Peyer's patch (tissue), 4 donors: ENCODE measurements at regions not wholly inside any gene's neighbourhood (a gene's known extent, or its start where the extent isn't known, plus 50 kb on each side); places are given as distances from the start of the nearest gene placed in this dataset.

ENCODE experiments used
- DNase-seq, 3 donors: peaks; one replicate each; pipeline ENCODE4 v3.0.0-alpha.2; 2017 to 2019
- H3K27ac ChIP-seq, 4 donors: fragments of 200-600 bp; sonication (generic); one replicate each; pipeline ENCODE4 v1.5.1; 2016 to 2019
- H3K27me3 ChIP-seq, 2 donors: fragments of 200-600 bp; sonication (generic); one replicate each; pipeline ENCODE4 v1.5.1; 2019
- H3K36me3 ChIP-seq, 3 donors: fragments of 200-600 bp; sonication (generic); one replicate each; pipeline ENCODE4 v1.5.1; 2016 to 2019
- H3K4me1 ChIP-seq, 4 donors: fragments of 200-600 bp; sonication (generic); one replicate each; pipeline ENCODE4 v1.5.1; 2016 to 2019
- H3K4me3 ChIP-seq, 4 donors: fragments of 200-600 bp; sonication (generic); 1 replicate in 3 of 4; 2 replicates in 1 of 4; pipeline ENCODE4 v1.5.1; 2016 to 2019; ENCODE audit warnings: mild to moderate bottlenecking in 1 of 4
- H3K9me3 ChIP-seq, 4 donors: fragments of 200-600 bp; sonication (generic); one replicate each; pipeline ENCODE4 v1.5.1; 2016 to 2019; ENCODE audit warnings: mild to moderate bottlenecking in 1 of 4
- CTCF ChIP-seq, 6 experiments: fragments of 450-650 bp in 4 of 6; fragments of 200-600 bp in 2 of 6; sonication (generic) in 1 of 6; IDR thresholded peaks; one replicate each; pipeline ENCODE4 v1.5.1; 2017 to 2019; ENCODE audit warnings: antibody characterized with exemption in 6 of 6, mild to moderate bottlenecking in 3 of 6, moderate library complexity in 1 of 6
- POLR2A ChIP-seq, 2 donors: fragments of 450-650 bp; IDR thresholded peaks; one replicate each; pipeline ENCODE4 v1.5.1; 2017; ENCODE audit warnings: antibody characterized with exemption in 2 of 2, mild to moderate bottlenecking in 2 of 2, moderate library complexity in 2 of 2

GRCh38 chr20:50312002-50312681 lies 121.5 kb downstream of the CEBPB start:
- no peak for DNase-seq
- Histone ChIP-seq H3K9me3 (no peaks in the 10 kb centered on the region), H3K27me3 (no peaks in the 10 kb centered on the region), H3K27ac (peak overlapping the region; percentile 49 to 95 (median 61)), H3K4me3 (no peak overlapping the region), H3K4me1 (peaks cover 0 to 17% (median under 1%) of the 10 kb centered on the region in 4 donors), H3K36me3 (no peaks in the 10 kb centered on the region)
- TF ChIP-seq CTCF (IDR thresholded peaks at IDR 0.05) (no peak), POLR2A (IDR thresholded peaks at IDR 0.05) (no peak)

GRCh38 chr20:50312682-50313521 lies 122.3 kb downstream of the CEBPB start:
- H3K27me3 ChIP-seq: no peaks in the 10 kb centered on the region
- H3K27ac ChIP-seq: peak overlapping the region; percentile 49 to 95 (median 61)
- H3K36me3 ChIP-seq: no peaks in the 10 kb centered on the region
- DNase-seq: peak in 1 of 3 donors; percentile 72
- H3K4me3 ChIP-seq: no peak overlapping the region
- TF ChIP-seq CTCF (IDR thresholded peaks at IDR 0.05): no peak
- no peak for TF ChIP-seq POLR2A (IDR thresholded peaks at IDR 0.05)
- peaks cover 0 to 16% (median 0%) of the 10 kb centered on the region in 4 donors for H3K4me1 ChIP-seq
- no peaks in the 10 kb centered on the region for H3K9me3 ChIP-seq

DNA sequence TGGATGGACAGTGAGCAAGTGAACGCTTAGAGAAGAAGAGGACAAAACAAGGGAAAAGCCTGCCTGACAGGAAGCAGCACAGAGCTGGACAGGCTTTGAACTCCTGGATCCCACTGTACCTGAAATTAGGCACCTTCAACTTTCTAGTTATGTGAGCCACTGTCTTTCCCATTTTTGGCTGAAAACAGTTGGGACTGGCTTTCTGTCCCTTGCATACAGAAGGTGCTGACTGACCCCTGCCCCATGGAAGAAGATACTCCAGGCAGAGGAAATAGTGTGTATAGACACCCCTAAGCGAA lies 122.8 kb downstream of the CEBPB start:
- no peak for TF ChIP-seq CTCF (IDR thresholded peaks at IDR 0.05)
- TF ChIP-seq POLR2A (IDR thresholded peaks at IDR 0.05): no peak
- H3K4me1 ChIP-seq: peaks cover 0 to 11% (median 0%) of the 10 kb centered on the region in 4 donors
- DNase-seq: no peak

DNA sequence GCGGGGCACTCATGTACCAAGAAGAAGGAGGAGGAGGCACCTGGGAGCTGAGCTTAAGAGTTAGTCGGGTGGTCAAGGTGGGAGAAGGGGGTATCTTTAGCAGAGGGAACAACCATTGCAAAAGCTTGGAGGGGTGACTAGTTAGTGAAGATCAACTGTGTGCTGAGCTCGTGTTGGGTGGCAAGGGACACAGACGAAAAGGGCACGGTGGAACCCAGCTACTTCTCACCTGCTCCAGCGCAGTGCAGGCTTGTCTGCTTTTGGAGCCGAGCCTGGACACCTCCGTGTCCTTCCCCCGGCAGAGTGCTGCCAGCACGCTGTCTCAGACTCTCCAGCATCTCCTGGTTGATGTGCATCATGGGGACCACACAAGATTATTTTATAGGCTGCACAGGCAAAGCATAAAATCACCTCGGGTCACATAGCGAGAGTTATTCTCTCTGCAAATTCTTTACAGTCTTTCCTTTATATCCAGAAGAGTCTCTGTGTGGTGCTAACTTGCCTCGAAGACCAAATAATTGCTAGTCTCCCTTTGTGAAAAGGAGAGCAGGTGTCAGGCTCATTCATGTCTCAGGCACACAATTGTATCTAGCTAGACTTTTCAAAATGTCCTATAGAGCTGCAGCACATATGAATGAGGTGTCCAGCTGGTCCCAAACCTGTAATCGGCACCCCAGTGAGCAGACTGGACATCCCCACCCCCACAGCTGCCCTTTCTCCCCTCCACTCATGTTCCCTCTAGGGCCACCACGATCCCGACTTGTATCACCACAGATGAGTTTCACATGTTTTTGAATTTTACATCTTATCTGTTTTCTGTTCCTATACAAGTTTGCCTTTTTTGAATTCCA lies 123.4 kb downstream of the CEBPB start:
- no peak for DNase-seq
- no peak overlapping the region for H3K4me3 ChIP-seq
- H3K4me1 ChIP-seq: peaks cover 0 to 6% (median 0%) of the 10 kb centered on the region in 4 donors
- no peak overlapping the region for H3K27ac ChIP-seq
- H3K9me3 ChIP-seq: no peaks in the 10 kb centered on the region
- TF ChIP-seq CTCF (IDR thresholded peaks at IDR 0.05) (no peak), POLR2A (IDR thresholded peaks at IDR 0.05) (no peak)
- no peaks in the 10 kb centered on the region for H3K27me3 ChIP-seq
- no peaks in the 10 kb centered on the region for H3K36me3 ChIP-seq

More for the DNA sequence above, 122.8 kb downstream of the CEBPB start:
- H3K36me3 ChIP-seq: no peaks in the 10 kb centered on the region
- H3K9me3 ChIP-seq: no peaks in the 10 kb centered on the region
- peak overlapping the region in 3 of 4 donors; percentile 25 to 65 (median 57) for H3K27ac ChIP-seq
- no peaks in the 10 kb centered on the region for H3K27me3 ChIP-seq
- no peak overlapping the region for H3K4me3 ChIP-seq

- Histone ChIP-seq H3K36me3 (no peaks in the 10 kb centered on the region), H3K9me3 (no peaks in the 10 kb centered on the region), H3K4me3 (no peak overlapping the region), H3K4me1 (no peaks in the 10 kb centered on the region), H3K27me3 (no peaks in the 10 kb centered on the region), H3K27ac (no peak overlapping the region)
- no peak for DNase-seq
- TF ChIP-seq POLR2A (IDR thresholded peaks at IDR 0.05): no peak
- TF ChIP-seq CTCF (IDR thresholded peaks at IDR 0.05): no peak
These were observed 124.2 kb downstream of the CEBPB start for GRCh38 chr20:50314678-50315335.
